Choroid plexus epithelial cell (primary cell): ENCODE measurements at regions not wholly inside any gene's neighbourhood (a gene's known extent, or its start where the extent isn't known, plus 50 kb on each side); places are given as distances from the start of the nearest gene placed in this dataset.

Experiments used
- DNase-seq: peaks from one replicate; pipeline ENCODE4 v3.0.0-alpha.2; 2010; ENCODE audit warnings: low read depth
- H3K4me3 ChIP-seq: 2 replicates; pipeline ENCODE4 v1.5.1; 2011; ENCODE audit warnings: low read depth, mild to moderate bottlenecking, control low read depth, low read length, moderate library complexity
- CTCF ChIP-seq: conservative IDR thresholded peaks from 2 replicates; pipeline ENCODE4 v1.5.1; 2011; ENCODE audit warnings: low read depth, mild to moderate bottlenecking, control low read depth, inconsistent platforms, low read length, moderate library complexity

DNA sequence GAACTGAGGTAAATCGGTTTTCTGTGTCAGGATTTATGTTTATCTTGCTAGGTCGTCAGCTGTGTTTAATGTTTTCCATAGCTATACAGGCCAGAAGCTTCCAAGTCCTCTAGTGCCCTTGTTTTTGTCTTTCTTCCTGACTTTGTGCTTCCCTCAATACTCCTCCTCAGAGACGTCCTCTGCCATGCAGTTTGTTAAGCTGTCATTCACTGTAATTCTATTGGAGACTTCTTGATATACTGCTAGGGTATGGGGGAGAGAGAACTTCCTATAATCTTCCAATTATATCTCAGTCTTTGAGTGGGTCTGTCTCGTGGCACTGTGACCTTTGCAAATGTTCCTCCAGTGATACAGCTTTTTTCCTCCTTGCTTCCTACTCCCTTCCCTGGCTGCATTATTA is 327.3 kb upstream of the ANO5 start:
- no peak overlapping the region for H3K4me3 ChIP-seq
- DNase-seq = no peak
- TF ChIP-seq CTCF = no peak

DNA sequence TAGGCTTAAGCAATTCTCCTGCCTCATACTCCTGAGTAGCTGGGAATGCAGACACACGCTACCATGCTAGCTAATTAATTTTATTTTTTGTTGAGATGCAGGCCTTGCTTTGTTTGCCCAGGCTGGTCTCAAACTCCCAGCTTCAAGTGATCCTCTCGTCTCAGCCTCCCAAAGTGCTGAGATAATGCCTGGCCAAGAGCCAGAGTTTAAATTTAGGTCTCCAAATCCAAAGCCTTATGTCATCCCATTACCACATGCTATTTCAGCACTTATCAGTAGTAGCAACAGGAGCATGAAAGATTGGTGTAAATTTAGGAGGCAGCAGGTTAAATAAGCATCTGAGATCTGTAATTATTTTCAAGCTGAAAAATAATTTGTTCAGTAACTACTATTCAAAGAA is 326.1 kb upstream of the ANO5 start:
- no peak overlapping the region for H3K4me3 ChIP-seq
- DNase-seq = no peak
- no peak for TF ChIP-seq CTCF

- no peak for DNase-seq
- no peak for TF ChIP-seq CTCF
- no peak overlapping the region for H3K4me3 ChIP-seq
Measured at GRCh38 chr11:21877151-21877550, 315.7 kb upstream of the ANO5 start.

- no peak for DNase-seq
- no peak overlapping the region for H3K4me3 ChIP-seq
- TF ChIP-seq CTCF = no peak
Measured at GRCh38 chr11:21883354-21883753, 309.5 kb upstream of the ANO5 start.

GRCh38 chr11:21888814-21889213 is 304.1 kb upstream of the ANO5 start:
- TF ChIP-seq CTCF = no peak
- DNase-seq = peak; percentile 12
- no peak overlapping the region for H3K4me3 ChIP-seq

DNA sequence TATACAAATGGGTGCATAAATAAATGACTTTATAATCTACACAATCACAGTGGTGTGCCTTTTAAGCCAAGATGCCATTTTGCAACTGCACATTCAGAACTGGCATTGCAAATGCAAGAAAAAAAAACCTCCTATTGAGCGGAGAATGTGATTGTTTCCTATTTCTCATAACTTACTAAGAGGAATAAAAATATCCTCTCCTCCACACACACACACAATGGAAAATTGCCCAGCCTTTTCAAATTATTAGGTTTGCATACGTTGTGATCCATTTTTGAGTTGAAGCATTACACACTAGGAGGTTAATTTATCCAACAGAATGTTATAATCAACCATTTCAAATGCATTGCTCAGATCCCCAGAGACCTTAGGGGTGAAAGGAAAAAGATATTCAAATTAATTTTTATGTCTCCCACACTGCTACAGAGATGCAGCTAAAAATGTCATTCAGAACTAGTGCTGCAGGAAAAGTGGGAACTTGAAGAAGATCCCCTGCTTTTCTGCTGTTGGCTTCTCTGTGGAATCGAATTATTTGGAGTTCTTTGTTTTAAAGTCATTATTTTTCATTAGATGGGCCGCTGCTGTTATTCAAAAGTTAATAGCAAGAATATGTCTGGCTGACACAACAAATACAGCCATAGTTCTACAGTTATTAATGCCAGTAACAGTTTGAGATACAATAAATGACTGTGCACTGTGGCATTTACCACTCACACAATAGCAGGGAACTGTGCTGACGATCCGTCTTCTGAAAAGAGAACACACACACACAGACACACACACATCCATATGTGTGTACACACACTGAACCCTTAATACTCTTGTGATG is 299.9 kb upstream of the ANO5 start:
- H3K4me3 ChIP-seq = no peak overlapping the region
- no peak for DNase-seq
- TF ChIP-seq CTCF = no peak

GRCh38 chr11:21893565-21893867 is 299.4 kb upstream of the ANO5 start:
- H3K4me3 ChIP-seq = no peak overlapping the region
- DNase-seq = no peak
- no peak for TF ChIP-seq CTCF
